ENCODE measurements at regions not wholly inside any gene's neighbourhood (a gene's known extent, or its start where the extent isn't known, plus 50 kb on each side); places are given as distances from the start of the nearest gene placed in this dataset.

DNA sequence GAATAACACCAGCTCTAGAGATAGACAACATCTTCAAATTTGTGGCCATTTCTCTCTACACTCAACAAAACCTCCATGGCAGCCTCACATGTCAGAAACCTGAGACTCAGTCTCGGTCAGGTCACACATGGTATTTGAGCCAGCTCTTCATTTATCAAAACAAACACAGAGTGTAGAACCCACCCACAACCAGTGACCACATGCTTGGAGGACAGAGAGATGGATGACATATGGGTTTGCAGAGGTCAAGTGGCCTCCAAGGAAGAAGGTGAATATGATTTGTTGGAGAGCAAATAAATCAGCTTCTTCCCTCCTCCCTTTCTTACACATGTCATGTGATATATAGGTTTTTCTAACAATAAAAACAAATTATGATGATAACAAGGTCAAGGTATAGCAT is 278.1 kb upstream of the LRTM1 start:
- in situ Hi-C loops (cut with MboI) (no loop called here), intact Hi-C loops (cut with micrococcal nuclease) (no loop called here)
- ATAC-seq (no peak), FAIRE-seq (no peak), DNase-seq (ENCODE audit: extremely low read depth in 1 of 4, low spot score in 3 of 4) (no peak)
- Histone ChIP-seq H3K4me1 (replicated peaks in 1 of 2; ENCODE audit: control insufficient read depth in 2 of 2, insufficient read depth in 2 of 2, low read length in 2 of 2) (no peaks in the 10 kb centered on the region), H3K9me1 (ENCODE audit: control insufficient read depth, insufficient read depth, low read length) (no peaks in the 10 kb centered on the region), H3K9ac (ENCODE audit: insufficient read depth in 1 of 2, low read depth in 2 of 2, low read length in 2 of 2) (no peak overlapping the region), H3K27me3 (ENCODE audit: control insufficient read depth in 2 of 2, insufficient read depth in 2 of 2, low read length in 2 of 2) (no peaks in the 10 kb centered on the region), H3K4me2 (ENCODE audit: insufficient read depth, low read length) (no peak overlapping the region), H2AFZ (ENCODE audit: low read depth, low read length) (no peak overlapping the region), H3K9me3 (replicated peaks; ENCODE audit: control insufficient read depth, insufficient read depth, low read depth, low read length) (no peaks in the 10 kb centered on the region), H4K20me1 (replicated peaks; ENCODE audit: control insufficient read depth, insufficient read depth, low read length) (no peaks in the 10 kb centered on the region), H3K79me2 (ENCODE audit: control insufficient read depth, insufficient read depth, low read length) (no peaks in the 10 kb centered on the region), H3K4me3 (no peak overlapping the region), H3K36me3 (ENCODE audit: control insufficient read depth, insufficient read depth, low read length) (no peaks in the 10 kb centered on the region), H3K27ac (ENCODE audit: extremely low read depth, low read depth, low read length) (no peak overlapping the region)
- no CpG with 5 or more reads among the region's 1 CpG for WGBS (ENCODE audit: insufficient coverage, low coverage, missing lambda C conversion rate)
- CTCF ChIA-PET (ENCODE audit: low intra/inter-chr PET ratio), result no interaction called here
- POLR2A ChIA-PET, result no interaction called here
- TF ChIP-seq CSDE1 (IDR thresholded peaks at IDR 0.05) (no peak), JUNB (CRISPR knock-in tag; conservative IDR thresholded peaks at IDR 0.05) (no peak), SMARCA4 (IDR thresholded peaks at IDR 0.05) (no peak), PHB (CRISPR knock-in tag; IDR thresholded peaks at IDR 0.05) (no peak), SIRT6 (IDR thresholded peaks at IDR 0.05; ENCODE audit: low read depth, low read length) (no peak), HSF4 (CRISPR knock-in tag; IDR thresholded peaks at IDR 0.05; ENCODE audit: borderline replicate concordance) (no peak)
- BruUV-seq (replicated peaks), result no TSS peak

DNA sequence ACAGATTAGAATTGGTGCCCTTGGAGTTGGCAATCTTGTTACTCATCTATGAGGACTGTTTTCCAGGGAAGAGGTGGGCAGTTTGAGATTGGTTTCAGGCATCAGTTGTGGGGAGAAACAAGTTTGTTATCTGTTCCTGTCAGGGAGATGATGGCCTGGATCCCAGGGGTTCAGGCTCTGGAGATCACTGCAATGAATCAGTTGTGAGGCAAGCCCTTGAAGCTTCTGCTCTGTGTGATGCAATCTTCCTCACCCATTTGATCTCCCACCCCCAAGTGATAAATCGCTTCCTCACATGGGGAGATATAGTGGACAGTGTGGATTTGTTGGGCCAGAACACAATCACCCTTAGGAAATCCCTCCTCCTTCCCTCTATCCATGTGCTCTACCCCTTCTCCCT is 276.6 kb upstream of the LRTM1 start:
- Histone ChIP-seq H3K36me3 (ENCODE audit: control insufficient read depth, insufficient read depth, low read length) (no peaks in the 10 kb centered on the region), H3K27ac (ENCODE audit: extremely low read depth, low read depth, low read length) (no peak overlapping the region), H3K4me3 (no peak overlapping the region), H3K27me3 (ENCODE audit: control insufficient read depth in 2 of 2, insufficient read depth in 2 of 2, low read length in 2 of 2) (no peaks in the 10 kb centered on the region), H3K9me3 (replicated peaks; ENCODE audit: control insufficient read depth, insufficient read depth, low read depth, low read length) (no peaks in the 10 kb centered on the region), H3K4me1 (replicated peaks in 1 of 2; ENCODE audit: control insufficient read depth in 2 of 2, insufficient read depth in 2 of 2, low read length in 2 of 2) (no peaks in the 10 kb centered on the region), H3K9me1 (ENCODE audit: control insufficient read depth, insufficient read depth, low read length) (no peaks in the 10 kb centered on the region), H3K9ac (ENCODE audit: insufficient read depth in 1 of 2, low read depth in 2 of 2, low read length in 2 of 2) (no peak overlapping the region), H3K79me2 (ENCODE audit: control insufficient read depth, insufficient read depth, low read length) (no peaks in the 10 kb centered on the region), H3K4me2 (ENCODE audit: insufficient read depth, low read length) (no peak overlapping the region), H2AFZ (ENCODE audit: low read depth, low read length) (no peak overlapping the region), H4K20me1 (replicated peaks; ENCODE audit: control insufficient read depth, insufficient read depth, low read length) (no peaks in the 10 kb centered on the region)
- intact Hi-C loops (cut with micrococcal nuclease) (no loop called here), in situ Hi-C loops (cut with MboI) (no loop called here)
- POLR2A ChIA-PET, result no interaction called here
- no TSS peak for BruUV-seq (replicated peaks)
- WGBS (ENCODE audit: insufficient coverage, low coverage, missing lambda C conversion rate), result 0% methylated on average over 1 of the region's 1 CpG
- CTCF ChIA-PET (ENCODE audit: low intra/inter-chr PET ratio), result no interaction called here
- TF ChIP-seq, protein P1, sequence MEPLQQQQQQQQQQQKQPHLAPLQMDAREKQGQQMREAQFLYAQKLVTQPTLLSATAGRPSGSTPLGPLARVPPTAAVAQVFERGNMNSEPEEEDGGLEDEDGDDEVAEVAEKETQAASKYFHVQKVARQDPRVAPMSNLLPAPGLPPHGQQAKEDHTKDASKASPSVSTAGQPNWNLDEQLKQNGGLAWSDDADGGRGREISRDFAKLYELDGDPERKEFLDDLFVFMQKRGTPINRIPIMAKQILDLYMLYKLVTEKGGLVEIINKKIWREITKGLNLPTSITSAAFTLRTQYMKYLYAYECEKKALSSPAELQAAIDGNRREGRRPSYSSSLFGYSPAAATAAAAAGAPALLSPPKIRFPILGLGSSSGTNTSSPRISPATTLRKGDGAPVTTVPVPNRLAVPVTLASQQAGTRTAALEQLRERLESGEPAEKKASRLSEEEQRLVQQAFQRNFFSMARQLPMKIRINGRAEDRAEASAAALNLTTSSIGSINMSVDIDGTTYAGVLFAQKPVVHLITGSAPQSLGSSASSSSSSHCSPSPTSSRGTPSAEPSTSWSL (CRISPR knock-in tag; IDR thresholded peaks at IDR 0.05; ENCODE audit: borderline replicate concordance), result no peak
- TF ChIP-seq SIN3B (IDR thresholded peaks at IDR 0.05; ENCODE audit: low read depth), result no peak
- TF ChIP-seq ESRRB (CRISPR knock-in tag; IDR thresholded peaks at IDR 0.05; ENCODE audit: borderline replicate concordance), result no peak
- TF ChIP-seq IFI16 (CRISPR knock-in tag; IDR thresholded peaks at IDR 0.05), result no peak
- TF ChIP-seq COPS2 (conservative IDR thresholded peaks at IDR 0.05), result no peak
- no peak for TF ChIP-seq FOXM1 (IDR thresholded peaks at IDR 0.05; ENCODE audit: low read depth)
- TF ChIP-seq FOXM1 (CRISPR knock-in tag; IDR thresholded peaks at IDR 0.05; ENCODE audit: low read depth), result no peak
- ATAC-seq (no peak), FAIRE-seq (no peak), DNase-seq (ENCODE audit: extremely low read depth in 1 of 4, low spot score in 3 of 4) (no peak)
